Cardiac septum (tissue), 1 donor: ENCODE measurements at regions not wholly inside any gene's neighbourhood (a gene's known extent, or its start where the extent isn't known, plus 50 kb on each side); places are given as distances from the start of the nearest gene placed in this dataset.

Source experiments
- DNase-seq: peaks from one replicate; pipeline ENCODE4 v3.0.0-alpha.2; 2020; ENCODE audit warnings: low spot score
- intact Hi-C: fragments of 100-400 bp; cut with DNase I; formaldehyde crosslinking; loops from one replicate; pipeline ENCODE4 v1.14.0; 2022
- donor health status: DM: no; HTN: no; CAD: no.

DNA sequence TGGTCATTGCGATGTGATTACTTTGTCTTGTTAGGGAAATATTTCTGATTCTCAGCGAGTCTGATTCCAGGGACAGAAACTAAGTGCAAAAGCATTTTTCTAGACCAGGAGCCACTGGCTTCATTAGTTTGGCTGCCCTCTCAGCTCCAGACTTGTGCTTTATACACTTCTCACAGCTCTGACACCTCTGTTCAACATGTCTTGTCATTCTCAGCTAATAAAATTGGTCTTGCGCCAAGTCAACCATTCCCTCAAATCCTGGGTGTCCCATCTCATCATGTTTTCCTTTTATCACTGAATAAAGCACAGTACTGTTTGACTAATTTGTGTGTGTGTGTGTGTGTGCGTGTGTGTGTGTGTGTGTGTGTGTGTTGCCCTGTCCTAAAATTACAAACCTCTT lies 215.5 kb upstream of the EPHA4 start:
- intact Hi-C loops = no loop called here
- DNase-seq = no peak

- intact Hi-C loops = no loop called here
- no peak for DNase-seq
Measured at GRCh38 chr2:221786297-221786926, 214.3 kb upstream of the EPHA4 start.

GRCh38 chr2:221780281-221780688 lies 208.2 kb upstream of the EPHA4 start:
- intact Hi-C loops = no loop called here

GRCh38 chr2:221779614-221780067 lies 207.5 kb upstream of the EPHA4 start:
- no peak for DNase-seq
- intact Hi-C loops = no loop called here

More at GRCh38 chr2:221780281-221780688, 208.2 kb upstream of the EPHA4 start:
- no peak for DNase-seq

GRCh38 chr2:221778025-221778424 lies 205.9 kb upstream of the EPHA4 start:
- DNase-seq = no peak
- intact Hi-C loops = no loop called here

GRCh38 chr2:221777119-221777518 lies 205.0 kb upstream of the EPHA4 start:
- intact Hi-C loops = no loop called here
- DNase-seq = no peak

GRCh38 chr2:221775096-221775495 lies 203.0 kb upstream of the EPHA4 start:
- intact Hi-C loops = no loop called here
- no peak for DNase-seq

- intact Hi-C loops = no loop called here
- no peak for DNase-seq
Measured at GRCh38 chr2:221774136-221774535, 202.0 kb upstream of the EPHA4 start.

DNA sequence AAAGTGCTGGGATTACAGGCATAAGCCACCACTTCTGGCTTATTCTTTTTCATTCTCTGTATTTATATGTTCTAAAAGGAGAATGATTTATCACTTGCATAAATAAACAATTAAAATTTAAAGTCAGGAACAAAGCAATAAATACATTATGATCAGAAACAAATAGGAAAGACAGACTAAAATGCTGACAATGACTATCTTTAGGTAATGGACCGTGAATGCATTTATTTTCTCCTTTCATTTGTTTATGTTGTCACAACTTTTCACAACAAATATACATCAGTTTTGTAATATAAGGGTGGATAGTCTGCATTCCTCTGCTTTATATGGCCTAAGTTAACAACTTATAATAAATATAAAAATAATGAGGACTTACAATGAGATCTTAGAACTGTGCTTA lies 199.2 kb upstream of the EPHA4 start:
- intact Hi-C loops = no loop called here
- no peak for DNase-seq

DNA sequence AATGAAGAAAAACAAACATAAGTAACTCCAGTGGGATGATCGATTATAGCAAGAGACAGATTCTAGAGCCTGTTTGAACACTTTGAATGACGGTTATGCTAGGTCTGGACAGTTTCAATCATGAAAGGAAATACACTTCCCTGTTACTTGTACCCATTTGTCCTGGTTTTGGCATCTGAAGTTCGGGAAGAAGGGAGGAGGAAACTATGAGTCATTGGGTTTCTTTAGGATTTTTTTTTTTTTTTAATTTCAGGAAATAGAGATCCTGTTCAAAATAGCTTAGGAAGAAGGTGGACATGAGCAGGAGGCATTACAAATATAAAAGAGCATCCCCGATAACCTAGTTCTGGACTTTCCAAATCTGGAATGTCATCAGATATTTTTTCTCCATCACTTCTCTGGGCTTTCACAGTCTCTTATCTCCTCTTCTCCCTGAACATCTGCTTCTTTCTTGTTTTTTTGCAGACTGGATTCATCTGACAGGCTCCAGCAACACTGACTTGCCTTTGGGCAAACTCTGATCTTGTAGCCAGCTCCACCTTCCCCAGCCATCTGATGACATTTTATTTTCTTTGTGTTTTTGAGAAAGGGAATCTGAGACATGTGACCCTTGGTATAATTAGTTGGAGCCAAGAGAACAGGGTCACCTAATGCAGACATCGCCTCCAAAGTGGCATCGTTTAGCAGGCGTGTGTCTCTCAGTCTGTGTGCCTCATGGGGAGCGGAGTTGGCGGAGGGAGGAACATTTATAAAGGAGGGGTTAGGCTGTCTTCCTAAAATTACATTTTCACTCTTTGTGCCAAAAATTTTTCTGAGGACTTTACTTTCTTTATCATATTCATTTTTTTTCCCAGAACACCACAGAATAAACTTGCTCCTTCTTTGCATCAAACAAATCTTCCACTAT lies 195.3 kb upstream of the EPHA4 start:
- no peak for DNase-seq
- intact Hi-C loops = no loop called here

- intact Hi-C loops = no loop called here
Measured at GRCh38 chr2:221762496-221762895, 190.4 kb upstream of the EPHA4 start.

GRCh38 chr2:221761260-221761659 lies 189.2 kb upstream of the EPHA4 start:
- intact Hi-C loops = no loop called here
- no peak for DNase-seq

More at GRCh38 chr2:221762496-221762895, 190.4 kb upstream of the EPHA4 start:
- DNase-seq = no peak

DNA sequence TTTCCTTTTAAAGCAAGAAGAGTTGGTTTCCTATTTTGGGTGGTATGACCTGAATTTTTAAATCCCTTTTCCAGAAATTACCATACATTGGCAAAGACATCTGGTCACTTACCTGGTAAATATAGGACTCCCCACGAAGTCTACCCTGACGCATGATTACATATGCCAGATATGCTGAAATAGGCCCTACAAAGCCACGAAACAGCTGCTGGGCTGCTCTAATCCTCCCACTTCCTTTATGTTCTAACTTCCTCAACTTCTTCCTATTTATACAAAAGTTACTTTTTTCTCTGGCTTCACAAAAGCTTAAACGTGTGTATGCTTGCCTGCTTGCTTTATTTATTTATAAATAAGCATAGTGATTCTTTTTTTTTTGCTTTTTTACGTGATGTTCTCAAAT lies 186.0 kb upstream of the EPHA4 start:
- intact Hi-C loops = no loop called here
- DNase-seq = no peak

GRCh38 chr2:221753401-221753800 lies 181.3 kb upstream of the EPHA4 start:
- no peak for DNase-seq
- intact Hi-C loops = no loop called here

DNA sequence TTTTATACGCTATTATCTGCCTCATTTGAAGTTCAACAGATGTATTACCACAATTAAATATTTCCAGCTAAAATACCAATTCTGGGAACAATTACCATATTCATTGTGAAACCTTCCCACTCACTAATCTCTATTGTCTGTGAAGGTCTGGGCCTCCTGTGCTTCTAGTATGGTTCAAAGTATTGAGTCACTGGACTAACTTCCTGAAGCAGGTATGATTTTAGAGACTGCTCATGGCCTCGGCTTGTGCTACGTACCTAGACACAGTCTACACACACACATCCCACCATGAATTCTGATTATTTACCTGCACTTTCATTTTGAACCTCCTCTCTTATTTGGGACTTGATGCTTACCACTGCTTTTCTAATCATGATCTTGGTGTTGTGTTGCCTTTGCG lies 180.7 kb upstream of the EPHA4 start:
- intact Hi-C loops = no loop called here

DNA sequence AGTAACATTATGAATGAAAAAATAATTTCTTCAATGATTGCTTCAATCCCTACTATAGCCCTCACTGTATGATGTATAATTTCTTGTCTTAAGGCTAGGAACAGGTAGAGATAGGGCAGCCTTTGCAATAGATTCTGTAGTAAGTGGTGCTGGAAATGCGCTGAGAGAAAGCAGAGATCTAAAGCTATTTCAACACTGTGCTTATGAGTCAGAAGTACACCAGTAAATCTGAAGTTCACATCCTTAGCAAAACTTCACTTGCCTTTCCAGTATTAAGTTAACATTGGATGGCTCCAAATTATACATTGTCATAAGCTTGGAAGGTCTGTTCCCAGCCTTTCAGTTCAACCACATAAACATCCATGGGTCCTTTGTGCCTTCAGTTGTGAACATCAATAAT lies 178.2 kb upstream of the EPHA4 start:
- no peak for DNase-seq
- intact Hi-C loops = no loop called here

More for the DNA sequence above, 180.7 kb upstream of the EPHA4 start:
- DNase-seq = no peak

DNA sequence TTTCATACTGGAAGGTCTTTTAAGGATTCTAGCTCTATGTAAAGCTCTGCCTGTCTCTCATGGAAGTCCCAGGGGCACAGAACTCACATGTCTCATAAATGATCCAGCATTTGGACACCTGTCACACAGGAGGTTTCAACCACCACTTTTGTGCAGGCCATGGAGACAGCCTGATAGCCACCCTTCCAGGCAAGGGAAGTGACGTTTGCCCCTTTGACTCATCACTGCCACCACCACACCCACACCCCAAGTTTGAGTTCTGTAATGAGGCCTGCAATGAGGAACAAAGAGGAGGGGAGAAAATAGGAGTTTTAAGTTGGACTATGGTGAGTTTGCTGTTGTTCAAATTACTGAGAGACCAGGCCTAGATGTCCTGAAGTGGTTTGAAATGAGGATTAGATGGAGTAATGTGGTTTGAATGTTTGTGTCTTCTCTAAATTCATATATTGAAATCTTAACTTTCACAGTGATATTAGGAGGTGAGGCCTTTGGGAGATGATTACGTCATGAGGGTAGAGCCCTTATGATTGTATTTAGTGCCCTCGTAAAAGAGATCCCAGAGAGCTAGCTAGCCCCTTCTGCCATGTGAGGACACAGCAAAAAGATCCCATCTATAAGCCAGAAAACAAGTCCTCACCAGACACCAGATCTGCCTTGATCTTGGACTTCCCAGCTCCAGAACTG lies 175.3 kb upstream of the EPHA4 start:
- DNase-seq = no peak
- intact Hi-C loops = no loop called here

- intact Hi-C loops = no loop called here
- DNase-seq = no peak
Measured at GRCh38 chr2:221741496-221742211, 169.6 kb upstream of the EPHA4 start.

DNA sequence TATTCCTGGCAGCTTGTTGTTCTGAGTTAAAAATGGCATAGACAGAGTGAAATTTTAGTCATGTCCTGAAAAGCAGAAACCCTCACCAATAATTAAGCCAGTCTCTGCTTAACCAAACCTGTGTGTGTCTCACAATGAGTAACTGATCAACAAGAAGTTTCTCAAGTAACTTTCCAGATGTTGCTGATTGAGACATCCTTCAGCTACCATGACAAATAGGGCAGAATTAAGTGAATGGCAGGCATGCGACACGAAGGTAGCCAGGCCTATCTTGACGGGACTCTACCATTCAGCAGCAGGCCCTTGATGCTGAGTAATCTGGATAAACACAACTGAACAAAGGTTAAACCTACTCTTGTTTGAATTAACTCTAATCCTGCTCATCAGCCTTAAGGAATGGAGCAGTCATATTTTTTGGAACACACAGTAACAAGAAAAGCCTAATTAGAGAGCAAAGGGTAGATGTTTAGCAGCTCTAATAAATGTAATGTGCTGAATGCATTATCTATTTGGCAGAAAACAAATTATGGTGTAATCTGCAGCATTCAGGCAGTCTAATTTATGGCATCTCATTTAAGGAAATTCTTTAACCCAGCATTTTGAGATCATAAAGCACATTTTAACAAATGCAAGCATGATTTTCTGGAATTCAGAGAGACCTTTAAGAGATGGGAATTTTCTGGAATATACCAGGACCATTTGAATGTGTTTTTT lies 159.5 kb upstream of the EPHA4 start:
- intact Hi-C loops = no loop called here
- DNase-seq = no peak
